HuH-7 (cell line): ENCODE measurements at regions not wholly inside any gene's neighbourhood (a gene's known extent, or its start where the extent isn't known, plus 50 kb on each side); places are given as distances from the start of the nearest gene placed in this dataset.

Source experiments
- DNase-seq: peaks from one replicate; pipeline ENCODE4 v3.0.0; 2011; ENCODE audit warnings: low spot score

GRCh38 chr1:244220410-244220809 lies 169.3 kb downstream of the ZBTB18 start:
- DNase-seq: no peak

- no peak for DNase-seq
Observed at GRCh38 chr1:244221991-244222390, 170.9 kb downstream of the ZBTB18 start.

- DNase-seq: no peak
Observed at GRCh38 chr1:244224487-244225430, 173.7 kb downstream of the ZBTB18 start.

GRCh38 chr1:244226435-244226834 lies 175.4 kb downstream of the ZBTB18 start:
- DNase-seq: no peak

- no peak for DNase-seq
Observed at GRCh38 chr1:244230470-244230869, 179.4 kb downstream of the ZBTB18 start.

- DNase-seq: no peak
Observed at GRCh38 chr1:244231193-244231571, 180.1 kb downstream of the ZBTB18 start.

- no peak for DNase-seq
Observed at GRCh38 chr1:244231572-244232315, 180.7 kb downstream of the ZBTB18 start.

- DNase-seq: no peak
Observed at GRCh38 chr1:244234009-244234643, 183.0 kb downstream of the ZBTB18 start.

GRCh38 chr1:244235157-244235556 lies 184.1 kb downstream of the ZBTB18 start:
- no peak for DNase-seq

- DNase-seq: no peak
Observed at GRCh38 chr1:244236101-244236500, 185.0 kb downstream of the ZBTB18 start.

GRCh38 chr1:244236721-244237120 lies 185.6 kb downstream of the ZBTB18 start:
- no peak for DNase-seq

- DNase-seq: no peak
Observed at GRCh38 chr1:244237445-244237844, 186.4 kb downstream of the ZBTB18 start.

GRCh38 chr1:244239261-244239770 lies 188.2 kb downstream of the ZBTB18 start:
- no peak for DNase-seq

GRCh38 chr1:244241438-244241837 lies 190.4 kb downstream of the ZBTB18 start:
- DNase-seq: no peak

- no peak for DNase-seq
Observed at GRCh38 chr1:244242446-244242845, 191.4 kb downstream of the ZBTB18 start.

GRCh38 chr1:244246334-244246733 lies 195.3 kb downstream of the ZBTB18 start:
- no peak for DNase-seq

- no peak for DNase-seq
Observed at GRCh38 chr1:244248426-244248825, 197.3 kb downstream of the ZBTB18 start.

GRCh38 chr1:244252211-244252610 lies 199.5 kb downstream of the ADSS2 start:
- no peak for DNase-seq

- DNase-seq: no peak
Observed at GRCh38 chr1:244254467-244254866, 197.2 kb downstream of the ADSS2 start.

GRCh38 chr1:244255426-244255965 lies 196.2 kb downstream of the ADSS2 start:
- DNase-seq: no peak

- DNase-seq: no peak
Observed at GRCh38 chr1:244256086-244256676, 195.5 kb downstream of the ADSS2 start.

- DNase-seq: no peak
Observed at GRCh38 chr1:244264163-244264562, 187.5 kb downstream of the ADSS2 start.
